GM12878 (cell line): ENCODE measurements at regions not wholly inside any gene's neighbourhood (a gene's known extent, or its start where the extent isn't known, plus 50 kb on each side); places are given as distances from the start of the nearest gene placed in this dataset.

Experiments
- ASH2L ChIP-seq: fragments of 300-600, 200-600 bp; sonication (generic); IDR thresholded peaks from 2 replicates; pipeline ENCODE4 v1.6.1; 2017; ENCODE audit warnings: low read depth, mild to moderate bottlenecking, borderline replicate concordance
- PRDM15 ChIP-seq: fragments of 450-650 bp; formaldehyde crosslinking; IDR thresholded peaks from 2 replicates; pipeline ENCODE4 v1.4.0; 2020; ENCODE audit warnings: mild to moderate bottlenecking, moderate library complexity

DNA sequence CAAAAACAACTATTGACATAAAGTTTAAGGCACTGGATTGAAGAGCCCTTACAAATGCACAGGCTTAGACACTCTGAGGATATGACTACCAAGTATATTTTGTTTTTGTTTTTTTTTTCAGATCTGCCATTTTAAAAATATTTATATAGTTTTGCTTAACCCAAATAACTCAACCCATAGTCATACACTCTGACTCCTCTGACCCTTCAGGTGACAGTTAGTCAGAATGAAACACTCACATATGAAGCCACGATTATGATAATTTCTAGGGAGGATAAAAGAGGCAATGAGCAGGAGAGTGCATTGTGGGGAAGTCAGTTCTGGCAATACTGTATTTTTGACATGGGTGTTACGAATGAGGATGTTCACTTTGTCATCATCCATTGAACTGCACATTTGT is 774.7 kb downstream of the MECOM start:
- no peak for TF ChIP-seq PRDM15 (CRISPR knock-in tag)
- no peak for TF ChIP-seq ASH2L
